ENCODE measurements at regions not wholly inside any gene's neighbourhood (a gene's known extent, or its start where the extent isn't known, plus 50 kb on each side); places are given as distances from the start of the nearest gene placed in this dataset.
"Not testable (repeated sequence)": the region's sequence is repeated elsewhere in the genome, so short reads cannot be mapped to it uniquely, and the experiment has no call there.

- TF ChIP-seq CTCF (IDR thresholded peaks at IDR 0.05; ENCODE audit: insufficient read depth, low read depth, low read length, missing control alignments), result no peak
- DNase-seq (ENCODE audit: low read depth), result no peak
- no peak overlapping the region for H3K4me3 ChIP-seq (ENCODE audit: low read depth, low read length)
Observed at GRCh38 chr3:110017304-110017703, 680.0 kb upstream of the DPPA4 start.

- no peak overlapping the region for H3K4me3 ChIP-seq (ENCODE audit: low read depth, low read length)
- peak; percentile 9 for DNase-seq (ENCODE audit: low read depth)
- no peak for TF ChIP-seq CTCF (IDR thresholded peaks at IDR 0.05; ENCODE audit: insufficient read depth, low read depth, low read length, missing control alignments)
Observed at GRCh38 chr3:110021659-110022058, 684.3 kb upstream of the DPPA4 start.

- DNase-seq (ENCODE audit: low read depth); H3K4me3 ChIP-seq (ENCODE audit: low read depth, low read length): not testable (repeated sequence)
Observed at GRCh38 chr3:110023022-110023421, 685.7 kb upstream of the DPPA4 start.

- DNase-seq (ENCODE audit: low read depth), result no peak
- no peak for TF ChIP-seq CTCF (IDR thresholded peaks at IDR 0.05; ENCODE audit: insufficient read depth, low read depth, low read length, missing control alignments)
- no peak overlapping the region for H3K4me3 ChIP-seq (ENCODE audit: low read depth, low read length)
Observed at GRCh38 chr3:110026421-110026820, 689.1 kb upstream of the DPPA4 start.

GRCh38 chr3:110027446-110028080, 690.2 kb upstream of the DPPA4 start:
- no peak for DNase-seq (ENCODE audit: low read depth)
- no peak overlapping the region for H3K4me3 ChIP-seq (ENCODE audit: low read depth, low read length)
- TF ChIP-seq CTCF (IDR thresholded peaks at IDR 0.05; ENCODE audit: insufficient read depth, low read depth, low read length, missing control alignments), result no peak

- H3K4me3 ChIP-seq (ENCODE audit: low read depth, low read length), result no peak overlapping the region
- no peak for TF ChIP-seq CTCF (IDR thresholded peaks at IDR 0.05; ENCODE audit: insufficient read depth, low read depth, low read length, missing control alignments)
- no peak for DNase-seq (ENCODE audit: low read depth)
Observed at GRCh38 chr3:110031975-110032374, 694.6 kb upstream of the DPPA4 start.

GRCh38 chr3:110059431-110059830, 722.1 kb upstream of the DPPA4 start:
- H3K4me3 ChIP-seq (ENCODE audit: low read depth, low read length), result no peak overlapping the region
- TF ChIP-seq CTCF (IDR thresholded peaks at IDR 0.05; ENCODE audit: insufficient read depth, low read depth, low read length, missing control alignments), result no peak
- no peak for DNase-seq (ENCODE audit: low read depth)
